H9 (cell line): ENCODE measurements at regions not wholly inside any gene's neighbourhood (a gene's known extent, or its start where the extent isn't known, plus 50 kb on each side); places are given as distances from the start of the nearest gene placed in this dataset.

Experiments
- DNase-seq: peaks from one replicate; pipeline ENCODE4 v3.0.0-alpha.2; 2017
- H2AFZ ChIP-seq: one replicate; pipeline ENCODE4 v1.6.1; 2013; ENCODE audit warnings: mild to moderate bottlenecking, low read length, control low read depth, moderate library complexity
- H2AK5ac ChIP-seq: 2 replicates; pipeline ENCODE4 v1.6.1; 2013; ENCODE audit warnings: low read length, control low read depth, mixed read lengths; ENCODE audit not compliant: insufficient read length
- H2BK120ac ChIP-seq: one replicate; pipeline ENCODE4 v1.6.1; 2013; ENCODE audit warnings: low read depth, mild to moderate bottlenecking, low read length, control low read depth, inconsistent platforms; ENCODE audit not compliant: poor library complexity, severe bottlenecking
- H2BK12ac ChIP-seq: 2 replicates; pipeline ENCODE4 v1.6.1; 2013; ENCODE audit warnings: low read length, control low read depth, mixed read lengths, low read depth; ENCODE audit not compliant: insufficient read length
- H2BK15ac ChIP-seq: 2 replicates; pipeline ENCODE4 v1.6.1; 2013; ENCODE audit warnings: low read depth, low read length, control low read depth
- H2BK20ac ChIP-seq: one replicate; pipeline ENCODE4 v1.6.1; 2013; ENCODE audit warnings: low read depth, mild to moderate bottlenecking, low read length, control low read depth, inconsistent platforms; ENCODE audit not compliant: poor library complexity, severe bottlenecking
- H2BK5ac ChIP-seq: 2 replicates; pipeline ENCODE4 v1.6.1; 2013; ENCODE audit warnings: low read length, control low read depth, mixed read lengths; ENCODE audit not compliant: insufficient read length
- H3K14ac ChIP-seq: 2 replicates; pipeline ENCODE4 v1.6.1; 2013; ENCODE audit warnings: low read length, control low read depth; ENCODE audit not compliant: insufficient read depth
- H3K18ac ChIP-seq: 2 replicates; pipeline ENCODE4 v1.6.1; 2013; ENCODE audit warnings: low read depth, mild to moderate bottlenecking, mixed read lengths, low read length, control low read depth; ENCODE audit not compliant: insufficient read length
- H3K23ac ChIP-seq: 2 replicates; pipeline ENCODE4 v1.6.1; 2013; ENCODE audit warnings: low read length, control low read depth, mixed read lengths, low read depth; ENCODE audit not compliant: insufficient read length
- H3K23me2 ChIP-seq: 2 replicates; pipeline ENCODE4 v1.6.1; 2013; ENCODE audit warnings: low read depth, mild to moderate bottlenecking, mixed read lengths, low read length, control low read depth; ENCODE audit not compliant: insufficient read length, poor library complexity, severe bottlenecking
- H3K27ac ChIP-seq: 2 replicates; pipeline ENCODE4 v1.5.1; 2013; ENCODE audit warnings: low read length, control low read depth, mixed read lengths, low read depth; ENCODE audit not compliant: insufficient read length
- H3K27me3 ChIP-seq: 2 replicates; pipeline ENCODE4 v1.6.1; 2013; ENCODE audit warnings: low read length, control low read depth, inconsistent platforms; ENCODE audit not compliant: insufficient read depth
- H3K4ac ChIP-seq: 2 replicates; pipeline ENCODE4 v1.6.1; 2013; ENCODE audit warnings: low read depth, mild to moderate bottlenecking, control low read depth, inconsistent platforms, low read length, moderate library complexity
- H3K4me1 ChIP-seq: 2 replicates; pipeline ENCODE4 v1.6.1; 2013; ENCODE audit warnings: low read length, control low read depth, inconsistent platforms; ENCODE audit not compliant: insufficient read depth
- H3K4me2 ChIP-seq: 2 replicates; pipeline ENCODE4 v1.6.1; 2013; ENCODE audit warnings: low read length, control low read depth, mixed read lengths; ENCODE audit not compliant: insufficient read length, insufficient read depth
- H3K56ac ChIP-seq: 2 replicates; pipeline ENCODE4 v1.6.1; 2013; ENCODE audit warnings: low read depth, mild to moderate bottlenecking, mixed read lengths, low read length, control low read depth; ENCODE audit not compliant: insufficient read length
- H3K79me1 ChIP-seq: 2 replicates; pipeline ENCODE4 v1.6.1; 2013; ENCODE audit warnings: low read depth, mild to moderate bottlenecking, moderate library complexity, low read length, control low read depth, inconsistent platforms; ENCODE audit not compliant: insufficient read depth, poor library complexity, severe bottlenecking
- H3K79me2 ChIP-seq: 2 replicates; pipeline ENCODE4 v1.6.1; 2013; ENCODE audit warnings: low read length, control low read depth, inconsistent platforms; ENCODE audit not compliant: insufficient read depth
- H3K9ac ChIP-seq: 2 replicates; pipeline ENCODE4 v1.6.1; 2013; ENCODE audit warnings: low read length, control low read depth, mixed read lengths; ENCODE audit not compliant: insufficient read length; ENCODE audit errors: extremely low read depth
- H3K9me3 ChIP-seq: one replicate; pipeline ENCODE4 v1.6.1; 2013; ENCODE audit warnings: low read depth, low read length, inconsistent platforms; ENCODE audit not compliant: control insufficient read depth
- H3T11ph ChIP-seq: one replicate; pipeline ENCODE4 v1.6.1; 2013; ENCODE audit warnings: mild to moderate bottlenecking, low read length, control low read depth, inconsistent platforms
- H4K20me1 ChIP-seq: one replicate; pipeline ENCODE4 v1.6.1; 2013; ENCODE audit not compliant: control insufficient read depth, insufficient read length, insufficient read depth
- H4K5ac ChIP-seq: 2 replicates; pipeline ENCODE4 v1.6.1; 2013; ENCODE audit warnings: low read depth, mild to moderate bottlenecking, mixed read lengths, low read length, control low read depth; ENCODE audit not compliant: insufficient read length
- H4K8ac ChIP-seq: replicated peaks from 2 replicates; pipeline ENCODE4 v1.6.1; 2013; ENCODE audit warnings: low read length, control low read depth, mixed read lengths, low read depth; ENCODE audit not compliant: insufficient read length
- H4K91ac ChIP-seq: 2 replicates; pipeline ENCODE4 v1.6.1; 2013; ENCODE audit warnings: low read depth, mild to moderate bottlenecking, moderate library complexity, mixed read lengths, low read length, control low read depth; ENCODE audit not compliant: insufficient read length
- H3K27ac Mint-ChIP-seq, 3 experiments: 2 replicates in 2 of 3; 3 replicates in 1 of 3; pipeline ENCODE4 v1.8.0; 2020 to 2021; ENCODE audit warnings: mixed read lengths in 3 of 3, mild to moderate bottlenecking in 1 of 3, moderate library complexity in 1 of 3
- H3K27me3 Mint-ChIP-seq: 2 replicates; pipeline ENCODE4 v1.8.0; 2021; ENCODE audit warnings: low read depth, mild to moderate bottlenecking, moderate library complexity, mixed read lengths
- H3K36me3 Mint-ChIP-seq, 3 experiments: 2 replicates in 2 of 3; 3 replicates in 1 of 3; pipeline ENCODE4 v1.8.0; 2020 to 2021; ENCODE audit warnings: low read depth in 3 of 3, mixed read lengths in 3 of 3; ENCODE audit not compliant: insufficient read depth in 1 of 3
- H3K4me1 Mint-ChIP-seq, 2 experiments: 2 replicates each; pipeline ENCODE4 v1.8.0; 2020; ENCODE audit warnings: mixed read lengths in 2 of 2
- H3K4me3 Mint-ChIP-seq, 2 experiments: 2 replicates in 1 of 2; 3 replicates in 1 of 2; pipeline ENCODE4 v1.8.0; 2020 to 2021; ENCODE audit warnings: mild to moderate bottlenecking in 2 of 2, mixed read lengths in 2 of 2, moderate library complexity in 1 of 2
- H3K9me3 Mint-ChIP-seq, 2 experiments: 2 replicates in 1 of 2; 3 replicates in 1 of 2; pipeline ENCODE4 v1.8.0; 2020; ENCODE audit warnings: mild to moderate bottlenecking in 2 of 2, mixed read lengths in 2 of 2, moderate library complexity in 1 of 2
- CTCF ChIP-seq: fragments of 200-600 bp; sonication (generic); conservative IDR thresholded peaks from 3 replicates; pipeline ENCODE4 v1.8.0; 2021; ENCODE audit warnings: antibody characterized with exemption, mild to moderate bottlenecking
- WGBS: extraction: QIAGEN DNeasy Blood & Tissue Kit; methylation state at CpG from one replicate; pipeline ENCODE4 v1.1.7; 2013; ENCODE audit warnings: missing lambda C conversion rate, low lambda C conversion rate, mixed read lengths; ENCODE audit not compliant: insufficient read length; ENCODE audit errors: extremely low coverage; 5-methylcytosine and 5-hydroxymethylcytosine counted together

GRCh38 chr9:26329974-26330373, 562.6 kb downstream of the CAAP1 start:
- no peaks in the 10 kb centered on the region for H3K23me2 ChIP-seq
- H4K5ac ChIP-seq = no peak overlapping the region
- no peak overlapping the region for H4K91ac ChIP-seq
- no CpG with 5 or more reads among the region's 3 CpGs for WGBS
- no peak overlapping the region for H3K4ac ChIP-seq
- no peak overlapping the region for H3K18ac ChIP-seq
- no peak overlapping the region for H3K27ac ChIP-seq
- no peaks in the 10 kb centered on the region for H3K36me3 Mint-ChIP-seq
- no peak overlapping the region for H2BK5ac ChIP-seq
- no peak overlapping the region for H2BK120ac ChIP-seq
- H2AK5ac ChIP-seq = no peak overlapping the region
- no peak overlapping the region for H3K14ac ChIP-seq
- H2AFZ ChIP-seq = no peak overlapping the region
- H3K4me1 ChIP-seq = no peaks in the 10 kb centered on the region
- H3K79me1 ChIP-seq = no peaks in the 10 kb centered on the region
- H3K4me3 Mint-ChIP-seq = no peak overlapping the region
- no peaks in the 10 kb centered on the region for H3K79me2 ChIP-seq
- H3K27me3 ChIP-seq = no peaks in the 10 kb centered on the region
- DNase-seq = no peak
- no peaks in the 10 kb centered on the region for H3K9me3 ChIP-seq
- TF ChIP-seq CTCF = no peak
- H3T11ph ChIP-seq = no peak overlapping the region
- no peak overlapping the region for H3K23ac ChIP-seq
- no peaks in the 10 kb centered on the region for H3K9me3 Mint-ChIP-seq
- no peak overlapping the region for H2BK15ac ChIP-seq
- H3K56ac ChIP-seq = no peak overlapping the region
- no peak overlapping the region for H3K9ac ChIP-seq
- no peak overlapping the region for H2BK20ac ChIP-seq
- H4K20me1 ChIP-seq = no peaks in the 10 kb centered on the region
- H2BK12ac ChIP-seq = no peak overlapping the region
- H4K8ac ChIP-seq = no peak overlapping the region
- H3K4me1 Mint-ChIP-seq = peaks cover 11 to 13% of the 10 kb centered on the region in 2 experiments
- H3K27ac Mint-ChIP-seq = no peak overlapping the region
- H3K27me3 Mint-ChIP-seq = no peaks in the 10 kb centered on the region
- no peak overlapping the region for H3K4me2 ChIP-seq
